ENCODE measurements at regions not wholly inside any gene's neighbourhood (a gene's known extent, or its start where the extent isn't known, plus 50 kb on each side); places are given as distances from the start of the nearest gene placed in this dataset.

- DNase-seq (ENCODE audit: low spot score in 2 of 2): no peak
- Histone ChIP-seq H3K4me3 (no peak overlapping the region), H3K9me3 (peaks cover 0 to 20% (median 0%) of the 10 kb centered on the region in 4 donors), H3K36me3 (no peaks in the 10 kb centered on the region), H3K27ac (no peak overlapping the region), H3K27me3 (no peaks in the 10 kb centered on the region), H3K4me1 (peaks cover 0 to under 1% (median 0%) of the 10 kb centered on the region in 4 donors)
- WGBS, 2 donors: 26 to 30% methylated on average over 9 of the region's 9 CpGs
- TF ChIP-seq EP300 (IDR thresholded peaks at IDR 0.05) (no peak), CTCF (IDR thresholded peaks at IDR 0.05) (no peak), POLR2A (IDR thresholded peaks at IDR 0.05) (no peak)
These were observed 231.3 kb downstream of the SHOX start for GRCh38 chrX:861921-862320.

- H3K36me3 ChIP-seq: no peaks in the 10 kb centered on the region
- H3K4me3 ChIP-seq: no peak overlapping the region
- TF ChIP-seq POLR2A (IDR thresholded peaks at IDR 0.05) (no peak), CTCF (IDR thresholded peaks at IDR 0.05) (no peak), EP300 (IDR thresholded peaks at IDR 0.05) (no peak)
- H3K9me3 ChIP-seq: peaks cover 0 to 20% (median 0%) of the 10 kb centered on the region in 4 donors
- no peaks in the 10 kb centered on the region for H3K27me3 ChIP-seq
- no peaks in the 10 kb centered on the region for H3K4me1 ChIP-seq
- no peak overlapping the region for H3K27ac ChIP-seq
- DNase-seq (ENCODE audit: low spot score in 2 of 2): no peak
- 44 to 49% methylated on average over 14 of the region's 14 CpGs for WGBS, 2 donors
These were observed 230.8 kb downstream of the SHOX start for GRCh38 chrX:861340-861890.

- Histone ChIP-seq H3K4me3 (no peak overlapping the region), H3K9me3 (peaks cover 0 to 23% (median 0%) of the 10 kb centered on the region in 4 donors), H3K36me3 (no peaks in the 10 kb centered on the region), H3K27ac (no peak overlapping the region), H3K4me1 (no peaks in the 10 kb centered on the region), H3K27me3 (no peaks in the 10 kb centered on the region)
- TF ChIP-seq POLR2A (IDR thresholded peaks at IDR 0.05): no peak
- no peak for TF ChIP-seq EP300 (IDR thresholded peaks at IDR 0.05)
- TF ChIP-seq CTCF (IDR thresholded peaks at IDR 0.05): no peak
- 76 to 82% methylated on average over 1 of the region's 1 CpG for WGBS, 2 donors
- no peak for DNase-seq (ENCODE audit: low spot score in 2 of 2)
These were observed 228.7 kb downstream of the SHOX start for GRCh38 chrX:859329-859728.

- TF ChIP-seq CTCF (IDR thresholded peaks at IDR 0.05) (no peak), EP300 (IDR thresholded peaks at IDR 0.05) (no peak), POLR2A (IDR thresholded peaks at IDR 0.05) (no peak)
- DNase-seq (ENCODE audit: low spot score in 2 of 2): no peak
- Histone ChIP-seq H3K27me3 (no peaks in the 10 kb centered on the region), H3K36me3 (no peaks in the 10 kb centered on the region), H3K9me3 (peaks cover 0 to 22% (median 0%) of the 10 kb centered on the region in 4 donors), H3K27ac (no peak overlapping the region), H3K4me3 (no peak overlapping the region), H3K4me1 (no peaks in the 10 kb centered on the region)
- 96 to 100% methylated on average over 1 of the region's 1 CpG for WGBS, 2 donors
These were observed 228.0 kb downstream of the SHOX start for GRCh38 chrX:858542-859078.

- H3K27me3 ChIP-seq: no peaks in the 10 kb centered on the region
- H3K4me3 ChIP-seq: no peak overlapping the region
- WGBS, 2 donors: 40 to 61% methylated on average over 5 of the region's 5 CpGs
- no peak for DNase-seq (ENCODE audit: low spot score in 2 of 2)
- H3K9me3 ChIP-seq: peaks cover 0 to 28% (median 0%) of the 10 kb centered on the region in 4 donors
- H3K4me1 ChIP-seq: no peaks in the 10 kb centered on the region
- TF ChIP-seq EP300 (IDR thresholded peaks at IDR 0.05) (no peak), POLR2A (IDR thresholded peaks at IDR 0.05) (no peak), CTCF (IDR thresholded peaks at IDR 0.05) (no peak)
- no peak overlapping the region for H3K27ac ChIP-seq
- H3K36me3 ChIP-seq: no peaks in the 10 kb centered on the region
These were observed 226.8 kb downstream of the SHOX start for GRCh38 chrX:857376-857775.
